HEK293 (cell line): ENCODE measurements at regions not wholly inside any gene's neighbourhood (a gene's known extent, or its start where the extent isn't known, plus 50 kb on each side); places are given as distances from the start of the nearest gene placed in this dataset.

Source experiments
- CTCF ChIA-PET: fragments of 350-600 bp; formaldehyde crosslinking; extraction: SDS; loops from one replicate; lab custom pipeline; 2021; ENCODE audit warnings: antibody characterized with exemption; lab: Yijun Ruan, JAX
- POLR2A ChIA-PET: fragments of 300-600 bp; formaldehyde crosslinking; extraction: SDS; loops from one replicate; lab custom pipeline; 2020; ENCODE audit warnings: antibody characterized with exemption, inconsistent platforms; lab: Yijun Ruan, JAX
- H3K27ac ChIP-seq: fragments of 200-500 bp; sonication (Bioruptor generic); 2 replicates; pipeline ENCODE4 v1.5.1; 2014; ENCODE audit warnings: low read depth, low read length, control low read depth, inconsistent platforms; ENCODE audit errors: extremely low read depth
- H3K36me3 ChIP-seq, 2 experiments: fragments of 200-500 bp in 1 of 2; sonication (Bioruptor generic) in 1 of 2; 1 replicate in 1 of 2; 2 replicates in 1 of 2; pipeline ENCODE4 v1.5.1; 2014 to 2017; ENCODE audit warnings: inconsistent platforms in 2 of 2, low read length in 2 of 2; ENCODE audit not compliant: control insufficient read depth in 2 of 2, insufficient read depth in 1 of 2
- H3K4me1 ChIP-seq: fragments of 200-500 bp; sonication (Bioruptor generic); 2 replicates; pipeline ENCODE4 v1.5.1; 2014; ENCODE audit warnings: mild to moderate bottlenecking, low read length, inconsistent platforms; ENCODE audit not compliant: control insufficient read depth, insufficient read depth
- H3K4me3 ChIP-seq: 2 replicates; pipeline ENCODE4 v1.5.1; 2011; ENCODE audit warnings: low read depth, mild to moderate bottlenecking, control low read depth, low read length, moderate library complexity
- H3K9me3 ChIP-seq: fragments of 200-500 bp; sonication (Bioruptor generic); 2 replicates; pipeline ENCODE4 v1.5.1; 2014; ENCODE audit warnings: low read depth, low read length, inconsistent platforms; ENCODE audit not compliant: control insufficient read depth, insufficient read depth
- EGR2 ChIP-seq: fragments of 450-650 bp; formaldehyde crosslinking; IDR thresholded peaks from 2 replicates; pipeline ENCODE4 v1.5.1; 2016; ENCODE audit warnings: low read depth, missing biosample characterization, missing genetic modification characterization
- FEZF1 ChIP-seq: fragments of 450-650 bp; formaldehyde crosslinking; IDR thresholded peaks from 2 replicates; pipeline ENCODE4 v1.5.1; 2016; ENCODE audit warnings: missing biosample characterization, missing genetic modification characterization
- KLF17 ChIP-seq: fragments of 450-650 bp; formaldehyde crosslinking; IDR thresholded peaks from 2 replicates; pipeline ENCODE4 v1.5.1; 2016; ENCODE audit warnings: missing biosample characterization, missing genetic modification characterization
- PRDM1 ChIP-seq: fragments of 450-650 bp; formaldehyde crosslinking; IDR thresholded peaks from 2 replicates; pipeline ENCODE4; 2016; ENCODE audit warnings: missing biosample characterization, missing genetic modification characterization
- ZFHX2 ChIP-seq: fragments of 450-650 bp; formaldehyde crosslinking; conservative IDR thresholded peaks from 2 replicates; pipeline ENCODE4 v1.5.1; 2016; ENCODE audit warnings: missing biosample characterization, missing genetic modification characterization
- ZNF138 ChIP-seq: fragments of 450-650 bp; formaldehyde crosslinking; IDR thresholded peaks from 2 replicates; pipeline ENCODE4 v1.5.1; 2016; ENCODE audit warnings: missing biosample characterization, missing genetic modification characterization, borderline replicate concordance
- ZNF211 ChIP-seq: fragments of 450-650 bp; formaldehyde crosslinking; IDR thresholded peaks from 2 replicates; pipeline ENCODE4 v1.5.1; 2016; ENCODE audit warnings: low read depth, missing biosample characterization, missing genetic modification characterization
- ZNF530 ChIP-seq: fragments of 450-650 bp; formaldehyde crosslinking; IDR thresholded peaks from 2 replicates; pipeline ENCODE4 v1.5.1; 2016; ENCODE audit warnings: low read depth, missing biosample characterization, missing genetic modification characterization
- ZNF629 ChIP-seq: fragments of 450-650 bp; formaldehyde crosslinking; IDR thresholded peaks from 2 replicates; pipeline ENCODE4 v1.5.1; 2017; ENCODE audit warnings: missing biosample characterization, missing genetic modification characterization
- ZNF654 ChIP-seq: fragments of 450-650 bp; formaldehyde crosslinking; IDR thresholded peaks from 2 replicates; pipeline ENCODE4 v1.5.1; 2016; ENCODE audit warnings: low read depth, missing biosample characterization, missing genetic modification characterization
- ZSCAN18 ChIP-seq: fragments of 450-650 bp; formaldehyde crosslinking; IDR thresholded peaks from 2 replicates; pipeline ENCODE4 v1.5.1; 2016; ENCODE audit warnings: missing biosample characterization, missing genetic modification characterization
- ZSCAN30 ChIP-seq: fragments of 450-650 bp; IDR thresholded peaks from 2 replicates; pipeline ENCODE4 v1.5.1; 2018; ENCODE audit warnings: missing biosample characterization, mild to moderate bottlenecking, missing genetic modification characterization, moderate library complexity
- TF ChIP-seq, protein P1 (sequence below): fragments of 450-650 bp; formaldehyde crosslinking; conservative IDR thresholded peaks from 2 replicates; pipeline ENCODE4 v1.5.1; 2016; ENCODE audit warnings: low read depth, missing biosample characterization, missing genetic modification characterization
- TF ChIP-seq, protein P2 (sequence below): fragments of 450-650 bp; formaldehyde crosslinking; IDR thresholded peaks from 2 replicates; pipeline ENCODE4 v1.5.1; 2016; ENCODE audit warnings: missing biosample characterization, missing genetic modification characterization, borderline replicate concordance

GRCh38 chr20:18983796-18984195 is 170.2 kb downstream of the SCP2D1 start (continued):
- TF ChIP-seq ZSCAN18 (tag by site-specific recombination), result no peak

GRCh38 chr20:18984238-18985200 is 170.9 kb downstream of the SCP2D1 start:
- Histone ChIP-seq H3K36me3 (no peaks in the 10 kb centered on the region), H3K4me3 (no peak overlapping the region), H3K4me1 (no peaks in the 10 kb centered on the region), H3K9me3 (no peaks in the 10 kb centered on the region), H3K27ac (no peak overlapping the region)
- ChIA-PET CTCF (interaction anchor here (0.6 to 1.1 kb wide), 4 partner anchors 43 to 641 kb away, joined by 3 to 5 read pairs (median 3); no protein-coding TSS in a partner anchor), POLR2A (no interaction called here)
- TF ChIP-seq EGR2 (tag by site-specific recombination), result peak; percentile 87
- TF ChIP-seq ZNF629 (tag by site-specific recombination), result peak; percentile 46; the same call in 1 of the 2 replicates
- TF ChIP-seq ZFHX2 (tag by site-specific recombination), result peak; percentile 86
- no peak for TF ChIP-seq ZNF654 (tag by site-specific recombination)

- Histone ChIP-seq H3K9me3 (no peaks in the 10 kb centered on the region), H3K4me1 (no peaks in the 10 kb centered on the region), H3K36me3 (no peaks in the 10 kb centered on the region), H3K4me3 (no peak overlapping the region), H3K27ac (no peak overlapping the region)
- CTCF ChIA-PET, result interaction anchor here (0.6 to 1.1 kb wide), 2 partner anchors 42 to 1311 kb away, joined by 3 to 4 read pairs; no protein-coding TSS in a partner anchor
- TF ChIP-seq ZSCAN30 (tag by site-specific recombination) (no peak), KLF17 (tag by site-specific recombination) (no peak)
- TF ChIP-seq, protein P1, sequence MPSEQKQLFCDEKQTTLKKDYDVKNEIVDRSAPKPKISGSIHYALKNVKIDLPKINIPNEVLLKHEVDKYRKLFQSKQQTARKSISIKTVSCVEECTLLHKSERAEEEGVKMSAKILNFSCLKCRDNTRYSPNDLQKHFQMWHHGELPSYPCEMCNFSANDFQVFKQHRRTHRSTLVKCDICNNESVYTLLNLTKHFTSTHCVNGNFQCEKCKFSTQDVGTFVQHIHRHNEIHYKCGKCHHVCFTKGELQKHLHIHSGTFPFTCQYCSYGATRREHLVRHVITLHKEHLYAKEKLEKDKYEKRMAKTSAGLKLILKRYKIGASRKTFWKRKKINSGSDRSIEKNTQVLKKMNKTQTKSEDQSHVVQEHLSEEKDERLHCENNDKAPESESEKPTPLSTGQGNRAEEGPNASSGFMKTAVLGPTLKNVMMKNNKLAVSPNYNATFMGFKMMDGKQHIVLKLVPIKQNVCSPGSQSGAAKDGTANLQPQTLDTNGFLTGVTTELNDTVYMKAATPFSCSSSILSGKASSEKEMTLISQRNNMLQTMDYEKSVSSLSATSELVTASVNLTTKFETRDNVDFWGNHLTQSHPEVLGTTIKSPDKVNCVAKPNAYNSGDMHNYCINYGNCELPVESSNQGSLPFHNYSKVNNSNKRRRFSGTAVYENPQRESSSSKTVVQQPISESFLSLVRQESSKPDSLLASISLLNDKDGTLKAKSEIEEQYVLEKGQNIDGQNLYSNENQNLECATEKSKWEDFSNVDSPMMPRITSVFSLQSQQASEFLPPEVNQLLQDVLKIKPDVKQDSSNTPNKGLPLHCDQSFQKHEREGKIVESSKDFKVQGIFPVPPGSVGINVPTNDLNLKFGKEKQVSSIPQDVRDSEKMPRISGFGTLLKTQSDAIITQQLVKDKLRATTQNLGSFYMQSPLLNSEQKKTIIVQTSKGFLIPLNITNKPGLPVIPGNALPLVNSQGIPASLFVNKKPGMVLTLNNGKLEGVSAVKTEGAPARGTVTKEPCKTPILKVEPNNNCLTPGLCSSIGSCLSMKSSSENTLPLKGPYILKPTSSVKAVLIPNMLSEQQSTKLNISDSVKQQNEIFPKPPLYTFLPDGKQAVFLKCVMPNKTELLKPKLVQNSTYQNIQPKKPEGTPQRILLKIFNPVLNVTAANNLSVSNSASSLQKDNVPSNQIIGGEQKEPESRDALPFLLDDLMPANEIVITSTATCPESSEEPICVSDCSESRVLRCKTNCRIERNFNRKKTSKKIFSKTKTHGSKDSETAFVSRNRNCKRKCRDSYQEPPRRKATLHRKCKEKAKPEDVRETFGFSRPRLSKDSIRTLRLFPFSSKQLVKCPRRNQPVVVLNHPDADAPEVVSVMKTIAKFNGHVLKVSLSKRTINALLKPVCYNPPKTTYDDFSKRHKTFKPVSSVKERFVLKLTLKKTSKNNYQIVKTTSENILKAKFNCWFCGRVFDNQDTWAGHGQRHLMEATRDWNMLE (tag by site-specific recombination), result no peak
- POLR2A ChIA-PET, result interaction anchor here (0.6 kb wide), 1 partner anchor 407 kb away, joined by 3 read pairs; no protein-coding TSS in a partner anchor
These were observed 172.0 kb downstream of the SCP2D1 start for GRCh38 chr20:18985551-18985950.

GRCh38 chr20:18986146-18986830 is 172.7 kb downstream of the SCP2D1 start:
- TF ChIP-seq FEZF1 (no peak), ZNF211 (tag by site-specific recombination) (no peak), ZNF530 (no peak), PRDM1 (tag by site-specific recombination) (no peak), ZNF138 (tag by site-specific recombination) (no peak)
- TF ChIP-seq, protein P2, sequence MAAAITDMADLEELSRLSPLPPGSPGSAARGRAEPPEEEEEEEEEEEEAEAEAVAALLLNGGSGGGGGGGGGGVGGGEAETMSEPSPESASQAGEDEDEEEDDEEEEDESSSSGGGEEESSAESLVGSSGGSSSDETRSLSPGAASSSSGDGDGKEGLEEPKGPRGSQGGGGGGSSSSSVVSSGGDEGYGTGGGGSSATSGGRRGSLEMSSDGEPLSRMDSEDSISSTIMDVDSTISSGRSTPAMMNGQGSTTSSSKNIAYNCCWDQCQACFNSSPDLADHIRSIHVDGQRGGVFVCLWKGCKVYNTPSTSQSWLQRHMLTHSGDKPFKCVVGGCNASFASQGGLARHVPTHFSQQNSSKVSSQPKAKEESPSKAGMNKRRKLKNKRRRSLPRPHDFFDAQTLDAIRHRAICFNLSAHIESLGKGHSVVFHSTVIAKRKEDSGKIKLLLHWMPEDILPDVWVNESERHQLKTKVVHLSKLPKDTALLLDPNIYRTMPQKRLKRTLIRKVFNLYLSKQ (tag by site-specific recombination), result no peak
- no peaks in the 10 kb centered on the region for H3K36me3 ChIP-seq
- no peak overlapping the region for H3K4me3 ChIP-seq
- POLR2A ChIA-PET, result no interaction called here
- H3K4me1 ChIP-seq, result no peaks in the 10 kb centered on the region
- CTCF ChIA-PET, result no interaction called here
- H3K27ac ChIP-seq, result no peak overlapping the region
- H3K9me3 ChIP-seq, result no peaks in the 10 kb centered on the region
